HepG2 (cell line): ENCODE measurements at regions not wholly inside any gene's neighbourhood (a gene's known extent, or its start where the extent isn't known, plus 50 kb on each side); places are given as distances from the start of the nearest gene placed in this dataset.

Experiments used
- ATAC-seq: fragments of 200-7000 bp; cut with Tn5 transposase; 3 replicates; pipeline ENCODE4 v1.9.1; 2020; ENCODE audit warnings: mild to moderate bottlenecking, moderate library complexity
- BruUV-seq: library from RNA; stranded (reverse); fragments of 400-500 nt; replicated peaks from 2 replicates; lab custom pipeline; 2021; lab: Mats Ljungman, UMichigan
- CTCF ChIA-PET: fragments of 300-600 bp; formaldehyde crosslinking; extraction: SDS; loops from one replicate; lab custom pipeline; 2021; ENCODE audit warnings: low total read pairs, inconsistent platforms, low intra/inter-chr PET ratio; lab: Yijun Ruan, JAX
- POLR2A ChIA-PET: fragments of 350-600 bp; sonication (Branson Sonifier 250); formaldehyde crosslinking; loops from one replicate; lab custom pipeline; 2020; ENCODE audit warnings: antibody characterized with exemption, inconsistent platforms; lab: Yijun Ruan, JAX
- DNase-seq: peaks from one replicate; pipeline ENCODE4 v3.0.0-alpha.2; 2015; ENCODE audit warnings: low spot score
- FAIRE-seq: peaks from 3 replicates; lab custom pipeline; 2011; peaks lifted over from hg19 to GRCh38; lab: Jason Lieb, UNC
- H2AFZ ChIP-seq: one replicate; pipeline ENCODE4 v1.6.1; 2011; ENCODE audit warnings: low read length, inconsistent platforms
- H3K27ac ChIP-seq: fragments of 300-600 bp; 3 replicates; pipeline ENCODE4 v1.8.0; 2011; ENCODE audit warnings: mixed run types, mild to moderate bottlenecking, mixed read lengths, low read length, inconsistent platforms; ENCODE audit not compliant: insufficient read depth; ENCODE audit errors: extremely low read length
- H3K27me3 ChIP-seq, 2 experiments: fragments of 200-600 bp in 1 of 2; 2 replicates in 1 of 2; 3 replicates in 1 of 2; pipeline versions ENCODE4 v1.6.0 to v1.8.0; 2011; ENCODE audit warnings: low read length in 2 of 2, mild to moderate bottlenecking in 2 of 2, moderate library complexity in 2 of 2, inconsistent platforms in 1 of 2; ENCODE audit not compliant: insufficient read depth in 2 of 2, control insufficient read depth in 1 of 2
- H3K36me3 ChIP-seq, 2 experiments: fragments of 200-600 bp in 1 of 2; replicated peaks in 1 of 2; 2 replicates in 1 of 2; 3 replicates in 1 of 2; pipeline versions ENCODE4 v1.5.1 to v1.8.0; 2011; ENCODE audit warnings: low read length in 2 of 2, inconsistent platforms in 1 of 2; ENCODE audit not compliant: insufficient read depth in 2 of 2, control insufficient read depth in 1 of 2
- H3K4me1 ChIP-seq: 2 replicates; pipeline ENCODE4 v1.5.1; 2012; ENCODE audit warnings: low read length, inconsistent platforms; ENCODE audit not compliant: insufficient read depth
- H3K4me2 ChIP-seq: 2 replicates; pipeline ENCODE4 v1.6.0; 2011; ENCODE audit warnings: low read depth, low read length, inconsistent platforms
- H3K4me3 ChIP-seq, 3 experiments: fragments of 200-600 bp in 1 of 3; sonication (generic), shearing (Covaris generic) in 1 of 3; replicated peaks in 1 of 3; 2 replicates each; pipeline ENCODE4 v1.5.1; 2011 to 2016; ENCODE audit warnings: low read length in 3 of 3, inconsistent platforms in 2 of 3, low read depth in 2 of 3, mild to moderate bottlenecking in 2 of 3, control low read depth in 1 of 3, mixed read lengths in 1 of 3; ENCODE audit not compliant: insufficient read depth in 1 of 3
- H3K79me2 ChIP-seq: one replicate; pipeline ENCODE4 v1.6.1; 2011; ENCODE audit warnings: low read length, inconsistent platforms; ENCODE audit not compliant: insufficient read depth
- H3K9ac ChIP-seq: 2 replicates; pipeline ENCODE4 v1.6.0; 2011; ENCODE audit warnings: mild to moderate bottlenecking, low read depth, low read length, inconsistent platforms; ENCODE audit not compliant: insufficient read depth
- H3K9me3 ChIP-seq: 2 replicates; pipeline ENCODE4 v1.5.1; 2012; ENCODE audit warnings: mild to moderate bottlenecking, low read length
- H4K20me1 ChIP-seq: 2 replicates; pipeline ENCODE4 v1.6.0; 2011; ENCODE audit warnings: inconsistent platforms, mild to moderate bottlenecking, low read length, moderate library complexity; ENCODE audit not compliant: insufficient read depth
- FOXM1 ChIP-seq: sonication (generic); formaldehyde crosslinking; IDR thresholded peaks from 2 replicates; pipeline ENCODE4 v1.5.0; 2020; ENCODE audit warnings: missing genetic modification reagents
- MED1 ChIP-seq: sonication (generic); formaldehyde crosslinking; IDR thresholded peaks from 2 replicates; pipeline ENCODE4 v1.4.0; 2020; ENCODE audit warnings: missing genetic modification reagents
- MTF2 ChIP-seq: sonication (generic); formaldehyde crosslinking; IDR thresholded peaks from 2 replicates; pipeline ENCODE4 v1.5.0; 2020; ENCODE audit warnings: missing genetic modification reagents, borderline replicate concordance
- ZNF326 ChIP-seq: sonication (generic); formaldehyde crosslinking; IDR thresholded peaks from 2 replicates; pipeline ENCODE4 v1.4.0; 2020; ENCODE audit warnings: missing genetic modification reagents, borderline replicate concordance
- ZNF350 ChIP-seq: sonication (generic); formaldehyde crosslinking; IDR thresholded peaks from 2 replicates; pipeline ENCODE4 v1.4.0; 2020; ENCODE audit warnings: mild to moderate bottlenecking, low read depth, missing genetic modification reagents, borderline replicate concordance
- ZNF788 ChIP-seq: sonication (generic); formaldehyde crosslinking; IDR thresholded peaks from 2 replicates; pipeline ENCODE4 v1.5.0; 2020; ENCODE audit warnings: mild to moderate bottlenecking, missing genetic modification reagents, borderline replicate concordance
- WGBS: methylation state at CpG from one replicate; pipeline ENCODE4 v1.1.6; 2017; ENCODE audit warnings: low lambda C conversion rate; 5-methylcytosine and 5-hydroxymethylcytosine counted together
- in situ Hi-C: cut with HindIII; loops from 2 replicates; pipeline ENCODE4 v1.10.0; 2017; ENCODE audit warnings: low pct_unique_long_range_greater_than_20kb; ENCODE audit not compliant: extremely low pct_ligation_motif_present
- intact Hi-C: fragments of 100-400 bp; cut with micrococcal nuclease; formaldehyde crosslinking; loops from one replicate; pipeline ENCODE4 v1.10.0; 2022; ENCODE audit not compliant: unreplicated experiment
- TF ChIP-seq, protein P1 (sequence below): sonication (generic); formaldehyde crosslinking; IDR thresholded peaks from 2 replicates; pipeline ENCODE4 v1.4.0; 2020; ENCODE audit warnings: missing genetic modification reagents

DNA sequence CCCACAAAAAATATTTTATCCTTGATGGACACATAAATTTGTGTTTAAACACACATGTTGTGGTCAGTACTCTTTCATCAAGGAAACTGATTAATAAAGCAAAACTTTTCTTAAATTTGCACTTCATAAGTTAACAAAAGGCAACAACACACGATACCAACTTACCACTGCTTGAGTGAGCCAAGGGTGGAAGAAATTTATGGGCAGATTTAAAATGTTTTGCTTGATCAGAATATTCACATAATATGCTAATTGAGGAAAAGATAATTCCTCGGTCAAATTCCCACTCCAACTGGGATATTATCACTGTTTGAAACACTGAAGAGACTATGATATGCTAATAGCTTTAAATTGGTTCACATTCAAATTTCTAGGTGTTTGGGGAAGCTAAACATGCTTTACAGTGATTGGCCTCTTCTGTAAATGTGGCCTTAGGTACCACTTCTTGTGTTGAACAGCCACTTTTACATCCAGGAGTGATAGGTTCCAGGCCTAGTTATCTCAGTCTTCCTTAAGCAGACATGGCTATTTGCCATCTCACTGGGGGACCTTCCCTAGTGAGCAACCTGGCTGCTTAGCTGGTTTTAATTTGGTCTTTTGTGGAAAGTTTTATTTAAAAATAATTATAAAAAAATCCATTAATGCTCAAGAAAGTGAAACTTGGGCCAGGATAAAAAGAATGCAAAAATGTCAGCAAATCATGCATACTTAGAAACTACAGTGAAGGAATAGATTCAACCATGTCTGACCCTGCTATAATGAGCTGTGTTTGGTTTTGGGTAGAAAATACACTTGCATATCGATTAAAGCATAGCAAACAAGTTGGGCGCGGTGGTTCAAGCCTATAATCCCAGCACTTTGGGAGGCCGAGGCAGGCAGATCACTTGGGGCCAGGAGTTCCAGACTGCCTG lies 221.2 kb upstream of the MAP3K7 start (continued):
- TF ChIP-seq, protein P1, sequence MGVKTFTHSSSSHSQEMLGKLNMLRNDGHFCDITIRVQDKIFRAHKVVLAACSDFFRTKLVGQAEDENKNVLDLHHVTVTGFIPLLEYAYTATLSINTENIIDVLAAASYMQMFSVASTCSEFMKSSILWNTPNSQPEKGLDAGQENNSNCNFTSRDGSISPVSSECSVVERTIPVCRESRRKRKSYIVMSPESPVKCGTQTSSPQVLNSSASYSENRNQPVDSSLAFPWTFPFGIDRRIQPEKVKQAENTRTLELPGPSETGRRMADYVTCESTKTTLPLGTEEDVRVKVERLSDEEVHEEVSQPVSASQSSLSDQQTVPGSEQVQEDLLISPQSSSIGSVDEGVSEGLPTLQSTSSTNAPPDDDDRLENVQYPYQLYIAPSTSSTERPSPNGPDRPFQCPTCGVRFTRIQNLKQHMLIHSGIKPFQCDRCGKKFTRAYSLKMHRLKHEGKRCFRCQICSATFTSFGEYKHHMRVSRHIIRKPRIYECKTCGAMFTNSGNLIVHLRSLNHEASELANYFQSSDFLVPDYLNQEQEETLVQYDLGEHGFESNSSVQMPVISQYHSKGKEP (CRISPR knock-in tag) = no peak
- TF ChIP-seq FOXM1 (CRISPR knock-in tag) = no peak
- no peak for TF ChIP-seq MED1
- no peak for TF ChIP-seq ZNF788 (CRISPR knock-in tag)
- no peak for TF ChIP-seq ZNF326

DNA sequence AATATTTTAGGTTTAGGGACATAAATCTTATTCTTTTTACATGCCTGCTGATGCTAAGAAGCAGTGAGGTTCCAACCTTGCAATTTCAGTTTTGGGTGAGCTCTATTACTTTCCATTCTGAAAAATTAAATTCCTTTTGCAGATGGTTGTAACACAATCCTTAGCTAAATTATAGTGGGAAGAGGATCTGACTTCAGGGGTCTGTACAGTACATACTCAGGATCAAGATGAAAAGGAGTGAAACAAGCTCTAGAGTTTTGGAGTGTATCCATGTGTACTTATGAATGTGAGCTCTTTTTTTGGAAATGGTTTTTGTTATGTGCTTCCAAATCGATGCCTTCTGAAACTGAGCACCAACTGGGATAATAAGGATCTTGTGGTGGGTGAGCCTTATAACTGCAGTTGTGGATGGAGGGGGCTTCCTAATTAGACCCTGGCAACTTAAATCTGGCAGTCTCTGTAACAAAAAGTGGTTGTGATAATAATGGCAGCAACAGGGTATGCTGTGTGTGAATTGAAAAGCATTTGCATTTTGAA lies 218.8 kb upstream of the MAP3K7 start:
- TF ChIP-seq ZNF350 (CRISPR knock-in tag) (no peak), MTF2 (no peak)
- Histone ChIP-seq H3K27me3 (no peaks in the 10 kb centered on the region), H3K4me2 (no peak overlapping the region), H3K9me3 (no peaks in the 10 kb centered on the region), H2AFZ (no peak overlapping the region), H3K27ac (no peak overlapping the region), H3K9ac (no peak overlapping the region), H3K79me2 (no peaks in the 10 kb centered on the region), H3K4me1 (no peaks in the 10 kb centered on the region), H3K4me3 (no peak overlapping the region), H3K36me3 (no peaks in the 10 kb centered on the region), H4K20me1 (no peaks in the 10 kb centered on the region)
- DNase-seq (no peak), FAIRE-seq (no peak), ATAC-seq (no peak)
- 0% methylated on average over 1 of the region's 1 CpG for WGBS
- CTCF ChIA-PET = no interaction called here
- intact Hi-C loops = no loop called here
- BruUV-seq = no TSS peak
- in situ Hi-C loops = no loop called here
- POLR2A ChIA-PET = no interaction called here
